Aorta (tissue), 5 donors: ENCODE measurements at regions not wholly inside any gene's neighbourhood (a gene's known extent, or its start where the extent isn't known, plus 50 kb on each side); places are given as distances from the start of the nearest gene placed in this dataset.

Experiments
- ATAC-seq: fragments of 200-7000 bp; cut with Tn5 transposase; one replicate; pipeline ENCODE4 v1.9.1; 2022; ENCODE audit warnings: moderate library complexity; ENCODE audit not compliant: low FRiP score
- DNase-seq, 2 donors: peaks; one replicate each; pipeline ENCODE4 v3.0.0-alpha.2; 2020
- H3K27ac ChIP-seq, 2 donors: one replicate each; pipeline ENCODE4 v1.5.1; 2013; ENCODE audit warnings: low read length in 2 of 2, mild to moderate bottlenecking in 2 of 2, moderate library complexity in 2 of 2, control low read depth in 1 of 2, inconsistent platforms in 1 of 2, low read depth in 1 of 2
- H3K27me3 ChIP-seq, 2 donors: one replicate each; pipeline ENCODE4 v1.6.1; 2013; ENCODE audit warnings: control low read depth in 1 of 2, low read length in 1 of 2, mild to moderate bottlenecking in 1 of 2, moderate library complexity in 1 of 2; ENCODE audit not compliant: insufficient read depth in 2 of 2, control insufficient read depth in 1 of 2
- H3K36me3 ChIP-seq, 2 donors: one replicate each; pipeline ENCODE4 v1.6.1; 2013; ENCODE audit warnings: control low read depth in 1 of 2, low read length in 1 of 2, mild to moderate bottlenecking in 1 of 2; ENCODE audit not compliant: insufficient read depth in 2 of 2, control insufficient read depth in 1 of 2
- H3K4me1 ChIP-seq, 2 donors: one replicate each; pipeline ENCODE4 v1.6.1; 2013; ENCODE audit warnings: low read length in 2 of 2, control low read depth in 1 of 2, mild to moderate bottlenecking in 1 of 2, moderate library complexity in 1 of 2; ENCODE audit not compliant: insufficient read depth in 2 of 2, control insufficient read depth in 1 of 2
- H3K4me3 ChIP-seq, 2 donors: one replicate each; pipeline ENCODE4 v1.5.1; 2013; ENCODE audit warnings: low read length in 2 of 2, control low read depth in 1 of 2, mild to moderate bottlenecking in 1 of 2
- H3K9me3 ChIP-seq: one replicate; pipeline ENCODE4 v1.6.1; 2013; ENCODE audit warnings: mild to moderate bottlenecking, low read length; ENCODE audit not compliant: control insufficient read depth
- WGBS, 2 donors: extraction: QIAGEN DNeasy Blood & Tissue Kit; methylation state at CpG; one replicate each; pipeline ENCODE4 v1.1.7; 2013; 5-methylcytosine and 5-hydroxymethylcytosine counted together
- intact Hi-C, 2 donors: fragments of 100-400 bp; cut with DNase I; formaldehyde crosslinking; loops; one replicate each; pipeline versions ENCODE4 v1.14.2 to v1.15.0; 2022
- donor health status: healthy with polysubstance abuse.
- donor health status: Bipolar disorder and iron deficiency.
- donor health status: DM: no; HTN: no; CAD: no.
- donor health status: DM: no; HTN: no; CAD: no.
- donor health status: DM: yes; HTN: yes; CAD: no.

GRCh38 chr1:82907313-82907712 is 1091.6 kb downstream of the TTLL7 start:
- no peak overlapping the region for H3K4me3 ChIP-seq
- intact Hi-C loops = no loop called here
- 81 to 83% methylated on average over 3 of the region's 3 CpGs for WGBS, 2 donors
- H3K27ac ChIP-seq = no peak overlapping the region
- DNase-seq = no peak
- no peaks in the 10 kb centered on the region for H3K9me3 ChIP-seq
- ATAC-seq = no peak
- H3K27me3 ChIP-seq = no peaks in the 10 kb centered on the region
- H3K36me3 ChIP-seq = no peaks in the 10 kb centered on the region
- no peaks in the 10 kb centered on the region for H3K4me1 ChIP-seq

DNA sequence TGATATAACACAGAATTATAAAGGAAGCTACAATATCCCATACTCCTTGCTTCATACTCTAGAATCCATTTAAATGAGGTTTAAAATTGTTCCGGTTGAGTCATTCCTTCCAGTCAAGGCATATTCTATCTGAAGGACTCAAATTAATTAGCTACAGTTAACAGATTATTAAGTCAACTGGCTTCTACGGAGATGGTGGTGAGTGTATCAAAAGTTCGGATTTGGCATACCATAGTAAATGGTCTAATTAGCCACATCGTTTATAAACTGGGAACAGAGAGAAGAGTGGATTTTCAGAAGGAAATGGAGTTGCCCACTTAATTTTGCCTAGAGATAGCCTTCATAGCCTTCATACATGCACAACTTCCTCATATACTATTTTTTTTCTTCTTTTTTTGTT is 1095.3 kb downstream of the TTLL7 start:
- Histone ChIP-seq H3K4me1 (no peaks in the 10 kb centered on the region), H3K36me3 (no peaks in the 10 kb centered on the region), H3K9me3 (no peaks in the 10 kb centered on the region), H3K27me3 (no peaks in the 10 kb centered on the region), H3K27ac (no peak overlapping the region), H3K4me3 (no peak overlapping the region)
- DNase-seq = no peak
- intact Hi-C loops = no loop called here
- no peak for ATAC-seq
- 95 to 99% methylated on average over 4 of the region's 4 CpGs for WGBS, 2 donors

DNA sequence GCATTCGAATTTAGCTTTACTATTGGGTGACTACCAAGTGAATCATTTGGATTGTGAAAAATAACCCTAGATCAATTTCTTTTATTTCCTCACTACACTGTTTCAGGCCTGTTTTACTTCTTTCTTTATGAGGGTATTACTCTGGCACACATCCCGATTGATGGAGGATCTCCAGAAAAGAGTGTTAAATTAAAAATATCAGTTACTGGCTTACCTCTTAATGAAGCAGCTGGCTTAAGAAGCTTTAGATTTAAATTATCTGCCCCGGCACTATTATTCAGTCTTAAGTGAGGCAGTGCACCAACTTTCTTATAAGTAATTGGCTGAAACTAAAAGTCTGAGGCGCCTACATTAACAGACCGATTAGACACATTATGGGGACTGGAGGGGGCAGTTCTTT is 1097.4 kb downstream of the TTLL7 start:
- DNase-seq (no peak), ATAC-seq (no peak)

DNA sequence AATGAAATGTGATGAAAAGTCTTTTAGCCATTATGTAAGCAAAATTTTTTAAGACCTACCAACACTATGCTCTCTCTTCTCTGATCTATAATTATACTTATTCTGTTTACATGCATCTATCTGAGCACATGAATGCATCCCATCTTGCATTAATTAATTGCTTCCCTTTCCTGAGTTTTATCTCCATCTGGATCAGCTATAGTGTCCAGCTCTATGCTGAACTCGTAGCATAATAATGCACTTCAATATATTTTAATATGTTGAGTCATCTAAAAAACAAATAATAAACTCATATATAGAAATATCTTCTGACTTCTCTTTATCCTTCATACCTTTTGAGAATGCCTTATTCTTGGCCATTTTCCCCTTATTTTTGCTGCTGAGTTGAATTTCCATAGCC is 1097.8 kb downstream of the TTLL7 start:
- WGBS, 2 donors = 89 to 93% methylated on average over 1 of the region's 1 CpG
- H3K36me3 ChIP-seq = no peaks in the 10 kb centered on the region
- H3K4me3 ChIP-seq = no peak overlapping the region
- no peak for ATAC-seq
- intact Hi-C loops = no loop called here
- H3K27me3 ChIP-seq = no peaks in the 10 kb centered on the region
- no peaks in the 10 kb centered on the region for H3K4me1 ChIP-seq
- no peak overlapping the region for H3K27ac ChIP-seq
- no peaks in the 10 kb centered on the region for H3K9me3 ChIP-seq
- no peak for DNase-seq

More for the DNA sequence above, 1097.4 kb downstream of the TTLL7 start:
- intact Hi-C loops = no loop called here
- 91 to 93% methylated on average over 5 of the region's 5 CpGs for WGBS, 2 donors
- Histone ChIP-seq H3K27ac (no peak overlapping the region), H3K4me3 (no peak overlapping the region), H3K27me3 (no peaks in the 10 kb centered on the region), H3K9me3 (no peaks in the 10 kb centered on the region), H3K4me1 (no peaks in the 10 kb centered on the region), H3K36me3 (no peaks in the 10 kb centered on the region)

DNA sequence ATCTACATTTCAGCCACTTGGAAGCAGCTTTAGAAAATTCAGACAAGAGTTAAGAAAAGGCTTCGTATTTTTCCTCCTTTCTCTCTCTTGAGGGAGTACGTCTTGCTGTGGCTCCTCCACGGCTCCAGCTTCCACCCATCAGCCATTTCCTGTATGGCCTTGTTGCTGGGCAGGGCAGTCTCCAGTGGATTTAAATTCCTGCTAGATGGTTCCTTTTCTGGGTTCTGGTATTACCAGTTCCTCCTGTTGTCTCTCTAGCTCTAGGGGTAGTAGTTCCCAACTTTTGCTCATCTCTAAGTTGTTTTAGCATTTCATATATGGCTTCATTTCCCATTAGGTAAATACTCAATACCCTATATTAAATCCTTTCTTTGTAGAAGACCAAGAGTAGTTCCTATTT is 1098.3 kb downstream of the ADGRL2 start:
- intact Hi-C loops = no loop called here
- 87 to 88% methylated on average over 3 of the region's 3 CpGs for WGBS, 2 donors
- DNase-seq (no peak), ATAC-seq (no peak)
- no peaks in the 10 kb centered on the region for H3K4me1 ChIP-seq
- no peak overlapping the region for H3K4me3 ChIP-seq
- no peak overlapping the region for H3K27ac ChIP-seq
- H3K27me3 ChIP-seq = no peaks in the 10 kb centered on the region
- no peaks in the 10 kb centered on the region for H3K9me3 ChIP-seq
- no peaks in the 10 kb centered on the region for H3K36me3 ChIP-seq

DNA sequence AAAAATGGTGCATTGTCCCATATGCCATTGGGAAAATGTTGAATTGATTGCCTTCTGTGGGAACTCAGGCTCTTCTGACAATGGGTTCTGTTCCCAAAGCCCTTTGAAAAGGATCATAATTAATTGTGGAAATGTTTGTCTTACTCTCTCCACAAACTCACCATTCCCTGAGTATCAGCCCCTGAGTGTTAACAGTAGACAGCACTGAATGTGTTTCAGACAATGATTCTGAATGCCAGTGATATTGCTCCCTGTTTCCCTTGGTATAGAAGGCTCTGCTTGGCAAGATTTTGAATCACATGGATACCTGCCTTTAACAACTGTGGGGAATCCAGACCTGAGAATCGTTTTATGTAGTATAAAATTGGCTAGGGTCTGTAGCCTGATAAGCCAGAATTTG is 1096.8 kb downstream of the ADGRL2 start:
- intact Hi-C loops = no loop called here
- no peak for DNase-seq
- Histone ChIP-seq H3K27ac (no peak overlapping the region), H3K9me3 (no peaks in the 10 kb centered on the region), H3K27me3 (no peaks in the 10 kb centered on the region), H3K4me1 (no peaks in the 10 kb centered on the region), H3K4me3 (no peak overlapping the region), H3K36me3 (no peaks in the 10 kb centered on the region)
- no peak for ATAC-seq
- WGBS, 2 donors = 36 to 38% methylated on average over 1 of the region's 1 CpG

DNA sequence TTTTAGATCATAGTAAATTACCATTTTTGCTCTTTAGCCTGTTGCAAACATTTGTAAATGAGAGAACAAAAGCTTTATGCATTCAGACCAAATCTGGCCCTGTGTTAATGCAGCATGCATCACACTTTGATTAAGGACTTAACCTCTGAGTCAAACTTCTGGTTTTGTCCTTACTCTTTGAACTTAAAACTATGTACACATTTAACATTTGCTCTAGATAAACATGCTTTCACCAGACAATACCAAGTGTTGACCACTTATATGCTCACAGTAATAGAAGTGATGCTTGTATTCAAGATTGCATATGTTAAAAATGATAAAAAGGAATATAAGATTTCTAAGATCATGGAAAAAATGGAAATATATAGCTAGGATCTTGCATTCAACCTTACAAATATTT is 1095.3 kb downstream of the ADGRL2 start:
- Histone ChIP-seq H3K4me3 (no peak overlapping the region), H3K9me3 (no peaks in the 10 kb centered on the region), H3K4me1 (no peaks in the 10 kb centered on the region), H3K27me3 (no peaks in the 10 kb centered on the region), H3K36me3 (no peaks in the 10 kb centered on the region), H3K27ac (no peak overlapping the region)
- no peak for ATAC-seq
- DNase-seq = no peak
- intact Hi-C loops = no loop called here

DNA sequence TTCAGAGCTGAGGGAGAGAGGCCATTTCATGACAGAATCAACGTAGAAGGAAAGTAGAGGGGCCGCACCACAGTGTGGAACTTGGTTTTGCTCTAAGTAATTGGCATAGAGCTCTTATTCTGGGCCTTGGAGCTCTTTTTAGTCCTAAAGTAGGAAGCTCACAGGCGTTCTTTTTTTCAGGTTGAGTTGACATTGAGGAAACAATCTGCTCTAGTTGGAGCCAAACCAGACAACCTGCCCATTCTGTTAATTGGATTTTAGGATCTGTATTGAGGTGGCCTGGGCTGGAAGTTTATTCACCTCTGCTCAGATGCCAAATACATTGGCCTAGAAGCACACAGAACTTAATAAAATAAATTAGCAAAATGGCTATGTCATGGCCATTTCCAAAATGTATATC is 1093.9 kb downstream of the ADGRL2 start:
- Histone ChIP-seq H3K27me3 (no peaks in the 10 kb centered on the region), H3K4me1 (no peaks in the 10 kb centered on the region), H3K4me3 (no peak overlapping the region), H3K9me3 (no peaks in the 10 kb centered on the region), H3K36me3 (no peaks in the 10 kb centered on the region), H3K27ac (no peak overlapping the region)
- 69 to 93% methylated on average over 3 of the region's 3 CpGs for WGBS, 2 donors
- no peak for DNase-seq
- ATAC-seq = no peak
- intact Hi-C loops = no loop called here

- Histone ChIP-seq H3K9me3 (no peaks in the 10 kb centered on the region), H3K27ac (no peak overlapping the region), H3K4me1 (no peaks in the 10 kb centered on the region), H3K4me3 (no peak overlapping the region), H3K36me3 (no peaks in the 10 kb centered on the region), H3K27me3 (no peaks in the 10 kb centered on the region)
- intact Hi-C loops = no loop called here
- DNase-seq = no peak
- ATAC-seq = no peak
- 97% methylated on average over 5 of the region's 5 CpGs for WGBS, 2 donors
These were observed 1093.2 kb downstream of the ADGRL2 start for GRCh38 chr1:82893712-82894470.
